D721Med (cell line): ENCODE measurements at regions not wholly inside any gene's neighbourhood (a gene's known extent, or its start where the extent isn't known, plus 50 kb on each side); places are given as distances from the start of the nearest gene placed in this dataset.

Source experiments
- DNase-seq: peaks from one replicate; pipeline ENCODE4 v3.0.0; 2011; ENCODE audit warnings: low spot score; ENCODE audit not compliant: insufficient read length
- FAIRE-seq: peaks from 2 replicates; lab custom pipeline; 2011; peaks lifted over from hg19 to GRCh38; lab: Jason Lieb, UNC
- CTCF ChIP-seq: IDR thresholded peaks from 2 replicates; pipeline ENCODE4 v1.5.1; 2012; ENCODE audit warnings: mild to moderate bottlenecking, control low read depth; ENCODE audit not compliant: insufficient read depth; ENCODE audit errors: missing control alignments

DNA sequence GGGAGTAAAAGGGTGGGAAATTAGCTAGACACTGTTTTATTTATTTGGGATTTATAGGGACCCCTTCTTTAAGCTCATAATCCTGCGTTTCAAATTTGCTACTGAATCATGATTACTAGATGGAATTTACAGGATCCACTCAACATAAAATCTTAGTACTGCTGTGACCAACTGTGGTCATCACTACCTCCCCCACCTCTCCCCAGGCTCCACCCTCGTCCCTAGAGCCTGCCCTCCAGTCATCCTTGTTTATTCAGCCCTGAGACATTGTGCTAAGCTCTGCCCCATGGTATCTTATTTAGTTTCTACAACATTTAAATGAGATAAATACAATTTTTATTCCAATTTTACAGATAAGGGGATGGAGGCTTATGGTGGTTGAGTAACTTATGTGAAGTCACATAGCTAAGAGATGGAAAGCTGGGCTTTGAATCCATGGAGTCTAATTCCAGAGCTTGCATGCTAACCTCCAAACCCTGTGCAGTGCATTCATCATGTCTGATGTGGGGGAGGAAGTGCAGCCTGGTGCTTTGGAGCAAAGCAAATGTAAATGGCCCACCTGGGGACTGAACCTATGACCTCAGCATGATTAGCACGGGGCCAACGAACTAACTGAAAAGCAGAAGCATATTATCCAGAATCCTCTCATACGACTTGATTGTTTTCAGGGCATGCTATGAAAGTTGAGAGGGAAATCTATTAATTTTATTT, 502.4 kb downstream of the TMEM182 start:
- DNase-seq, result no peak
- FAIRE-seq, result no peak
- TF ChIP-seq CTCF, result no peak

- TF ChIP-seq CTCF, result no peak
- FAIRE-seq (no peak), DNase-seq (no peak)
Measured at GRCh38 chr2:103265521-103265920, 503.7 kb downstream of the TMEM182 start.

GRCh38 chr2:103268841-103269498, 507.1 kb downstream of the TMEM182 start:
- no peak for TF ChIP-seq CTCF
- DNase-seq (no peak), FAIRE-seq (no peak)

DNA sequence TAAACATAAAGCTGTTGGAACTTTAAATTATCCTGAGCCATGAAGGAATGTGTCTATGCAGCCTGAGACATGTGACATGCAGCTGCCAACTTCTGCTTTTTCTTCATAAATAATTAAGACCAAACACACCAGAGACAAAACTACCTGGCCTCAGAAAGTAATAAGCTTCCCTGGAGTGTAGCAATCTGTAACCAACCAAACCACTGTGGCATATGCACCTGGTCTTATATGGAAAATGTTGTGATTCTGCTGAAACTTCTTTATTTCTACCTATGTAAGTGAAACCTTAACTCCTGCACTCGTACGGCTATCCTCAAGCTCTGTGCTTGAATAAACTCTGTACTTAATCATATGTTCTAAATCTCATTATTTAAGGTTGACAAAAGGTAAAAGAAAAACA, 515.0 kb downstream of the TMEM182 start:
- no peak for TF ChIP-seq CTCF
- DNase-seq (no peak), FAIRE-seq (no peak)

GRCh38 chr2:103284750-103285149, 522.9 kb downstream of the TMEM182 start:
- TF ChIP-seq CTCF, result no peak
- no peak for DNase-seq
- FAIRE-seq, result no peak

- TF ChIP-seq CTCF, result no peak
- DNase-seq (no peak), FAIRE-seq (no peak)
Measured at GRCh38 chr2:103285354-103285753, 523.5 kb downstream of the TMEM182 start.

DNA sequence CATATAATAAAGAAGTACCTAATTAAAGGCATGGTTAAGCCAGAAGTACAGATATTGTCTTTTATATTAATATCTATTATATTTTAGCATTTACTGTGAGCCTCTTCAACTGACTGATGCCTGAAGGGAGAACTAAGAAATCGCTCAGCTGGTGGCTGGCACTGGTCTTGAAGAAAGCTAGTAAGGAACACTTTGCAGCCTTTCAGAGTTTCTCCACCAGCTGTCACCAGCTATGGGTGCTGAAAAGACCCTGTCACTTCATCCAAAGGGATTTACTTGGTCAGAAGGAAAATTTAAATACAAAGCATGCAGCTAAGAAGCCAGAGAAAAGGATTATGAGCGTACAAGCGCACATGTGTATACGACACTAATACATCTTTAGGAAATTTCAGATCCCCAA, 525.9 kb downstream of the TMEM182 start:
- no peak for DNase-seq
- no peak for TF ChIP-seq CTCF
- no peak for FAIRE-seq
